IMR-90 (cell line): ENCODE measurements at regions not wholly inside any gene's neighbourhood (a gene's known extent, or its start where the extent isn't known, plus 50 kb on each side); places are given as distances from the start of the nearest gene placed in this dataset.

Experiments used
- ATAC-seq: fragments of 200-7000 bp; cut with Tn5 transposase; 2 replicates; pipeline ENCODE4 v1.9.1; 2020; ENCODE audit warnings: low read depth, mild to moderate bottlenecking, moderate library complexity
- BruUV-seq: library from RNA; stranded (reverse); fragments of 400-500 nt; replicated peaks from 2 replicates; lab custom pipeline; 2021; lab: Mats Ljungman, UMichigan
- CTCF ChIA-PET: fragments of 300-600 bp; formaldehyde crosslinking; extraction: SDS; loops from one replicate; lab custom pipeline; 2021; ENCODE audit warnings: antibody characterized with exemption; lab: Yijun Ruan, JAX
- POLR2A ChIA-PET: fragments of 300-600 bp; sonication (Branson Sonifier 250); formaldehyde crosslinking; loops from one replicate; lab custom pipeline; 2022; ENCODE audit warnings: antibody characterized with exemption; ENCODE audit not compliant: unreplicated experiment; lab: Charles Lee
- DNase-seq: peaks from one replicate; pipeline ENCODE4 v3.0.0; 2013
- H2AFZ ChIP-seq: replicated peaks from 2 replicates; pipeline ENCODE3; 2013; ENCODE audit warnings: low read length, mild to moderate bottlenecking; ENCODE audit not compliant: poor library complexity
- H2AK5ac ChIP-seq: 2 replicates; pipeline ENCODE4 v1.6.1; 2013; ENCODE audit warnings: low read depth, low read length, inconsistent platforms
- H2AK9ac ChIP-seq: replicated peaks from 2 replicates; pipeline ENCODE3; 2013; ENCODE audit warnings: mild to moderate bottlenecking, low read depth, low read length, moderate library complexity; ENCODE audit not compliant: poor library complexity
- H2BK120ac ChIP-seq: 2 replicates; pipeline ENCODE4 v1.6.1; 2013; ENCODE audit warnings: low read depth, low read length, inconsistent platforms
- H2BK15ac ChIP-seq: 3 replicates; pipeline ENCODE4 v1.6.1; 2013; ENCODE audit warnings: low read depth, low read length, inconsistent platforms
- H2BK20ac ChIP-seq: 2 replicates; pipeline ENCODE4 v1.6.1; 2013; ENCODE audit warnings: low read depth, mild to moderate bottlenecking, inconsistent platforms, low read length, moderate library complexity
- H2BK5ac ChIP-seq: 2 replicates; pipeline ENCODE4 v1.6.1; 2013; ENCODE audit warnings: mild to moderate bottlenecking, low read depth, low read length, inconsistent platforms; ENCODE audit not compliant: poor library complexity, severe bottlenecking
- H3K14ac ChIP-seq: replicated peaks from 2 replicates; pipeline ENCODE4 v1.6.1; 2013; ENCODE audit warnings: low read depth, low read length, inconsistent platforms
- H3K18ac ChIP-seq: 2 replicates; pipeline ENCODE4 v1.6.1; 2013; ENCODE audit warnings: low read depth, low read length, control low read depth
- H3K23ac ChIP-seq: 2 replicates; pipeline ENCODE4 v1.6.1; 2013; ENCODE audit warnings: low read depth, low read length, inconsistent platforms
- H3K27ac ChIP-seq: 2 replicates; pipeline ENCODE4 v1.5.1; 2013; ENCODE audit warnings: mild to moderate bottlenecking, control low read depth, low read length; ENCODE audit not compliant: insufficient read depth
- H3K27me3 ChIP-seq: 2 replicates; pipeline ENCODE4 v1.6.1; 2013; ENCODE audit warnings: low read length; ENCODE audit not compliant: control insufficient read depth, insufficient read depth
- H3K36me3 ChIP-seq: 2 replicates; pipeline ENCODE4 v1.6.1; 2013; ENCODE audit warnings: low read length, mixed read lengths; ENCODE audit not compliant: control insufficient read depth, insufficient read depth
- H3K4ac ChIP-seq: 2 replicates; pipeline ENCODE4 v1.6.1; 2013; ENCODE audit warnings: low read depth, low read length, inconsistent platforms
- H3K4me1 ChIP-seq: 2 replicates; pipeline ENCODE4 v1.6.1; 2013; ENCODE audit warnings: low read length, mixed read lengths; ENCODE audit not compliant: control insufficient read depth, insufficient read depth
- H3K4me2 ChIP-seq: 2 replicates; pipeline ENCODE4 v1.6.1; 2013; ENCODE audit warnings: low read depth, mild to moderate bottlenecking, control low read depth, low read length, moderate library complexity
- H3K4me3 ChIP-seq: 2 replicates; pipeline ENCODE4 v1.5.1; 2013; ENCODE audit warnings: low read depth, mild to moderate bottlenecking, control low read depth, low read length, moderate library complexity; ENCODE audit not compliant: insufficient read depth
- H3K56ac ChIP-seq: 2 replicates; pipeline ENCODE4 v1.6.1; 2013; ENCODE audit warnings: low read length, inconsistent platforms; ENCODE audit not compliant: insufficient read depth; ENCODE audit errors: extremely low read depth
- H3K79me1 ChIP-seq, 2 experiments: 2 replicates each; pipeline ENCODE4 v1.6.1; 2013; ENCODE audit warnings: low read length in 2 of 2, inconsistent platforms in 1 of 2, low read depth in 1 of 2
- H3K9ac ChIP-seq: 2 replicates; pipeline ENCODE4 v1.6.1; 2013; ENCODE audit warnings: low read depth, low read length, control low read depth
- H3K9me1 ChIP-seq: 2 replicates; pipeline ENCODE4 v1.6.1; 2013; ENCODE audit warnings: low read length, inconsistent platforms; ENCODE audit not compliant: insufficient read depth
- H3K9me3 ChIP-seq: 2 replicates; pipeline ENCODE4 v1.6.1; 2013; ENCODE audit warnings: low read length; ENCODE audit not compliant: control insufficient read depth, insufficient read depth
- H4K20me1 ChIP-seq: 2 replicates; pipeline ENCODE4 v1.6.1; 2013; ENCODE audit warnings: low read length, inconsistent platforms; ENCODE audit not compliant: insufficient read depth
- H4K5ac ChIP-seq: 2 replicates; pipeline ENCODE4 v1.6.1; 2013; ENCODE audit warnings: mild to moderate bottlenecking, low read depth, low read length, control low read depth
- H4K8ac ChIP-seq, 2 experiments: 2 replicates each; pipeline ENCODE4 v1.6.1; 2013; ENCODE audit warnings: low read depth in 2 of 2, low read length in 2 of 2, control low read depth in 1 of 2, inconsistent platforms in 1 of 2
- H4K91ac ChIP-seq: 2 replicates; pipeline ENCODE4 v1.6.1; 2013; ENCODE audit warnings: low read depth, low read length, inconsistent platforms; ENCODE audit not compliant: insufficient read depth
- CEBPB ChIP-seq: IDR thresholded peaks from 2 replicates; pipeline ENCODE4 v1.6.1; 2012; ENCODE audit warnings: low read depth, low read length, improper control_type of control experiment
- CHD1 ChIP-seq: IDR thresholded peaks from 2 replicates; pipeline ENCODE4 v1.6.1; 2012; ENCODE audit warnings: low read depth, low read length, improper control_type of control experiment
- ELK1 ChIP-seq: fragments of 150-350 bp; IDR thresholded peaks from 2 replicates; pipeline ENCODE4 v1.6.1; 2016; ENCODE audit warnings: low read depth, mild to moderate bottlenecking, low read length, moderate library complexity, borderline replicate concordance
- FOS ChIP-seq: fragments of 150-350 bp; IDR thresholded peaks from 2 replicates; pipeline ENCODE4 v1.6.1; 2016; ENCODE audit warnings: low read depth, low read length
- MAFK ChIP-seq: IDR thresholded peaks from 2 replicates; pipeline ENCODE4 v1.6.1; 2012; ENCODE audit warnings: low read depth, low read length, improper control_type of control experiment
- MAZ ChIP-seq: IDR thresholded peaks from 2 replicates; pipeline ENCODE4 v1.6.1; 2012; ENCODE audit warnings: low read depth, mild to moderate bottlenecking, low read length, improper control_type of control experiment, moderate library complexity, borderline replicate concordance
- MXI1 ChIP-seq: IDR thresholded peaks from 2 replicates; pipeline ENCODE4 v1.6.1; 2012; ENCODE audit warnings: low read depth, mild to moderate bottlenecking, low read length, moderate library complexity, borderline replicate concordance
- NFE2L2 ChIP-seq: fragments of 150-350 bp; IDR thresholded peaks from 2 replicates; pipeline ENCODE4 v1.6.1; 2016; ENCODE audit warnings: low read depth, mild to moderate bottlenecking, low read length
- RCOR1 ChIP-seq: IDR thresholded peaks from 2 replicates; pipeline ENCODE4 v1.6.1; 2012; ENCODE audit warnings: mild to moderate bottlenecking, low read length, improper control_type of control experiment; ENCODE audit not compliant: insufficient replicate concordance
- SMC3 ChIP-seq: fragments of 150-350 bp; IDR thresholded peaks from 2 replicates; pipeline ENCODE4 v1.6.1; 2016; ENCODE audit warnings: low read depth, mild to moderate bottlenecking, antibody characterized with exemption, low read length, moderate library complexity
- WGBS, 2 experiments: methylation state at CpG; one replicate each; pipeline versions ENCODE4 v1.1.5 to v1.1.7; 2013; ENCODE audit warnings: missing lambda C conversion rate in 2 of 2; ENCODE audit not compliant: insufficient read length in 1 of 2; ENCODE audit errors: extremely low coverage in 2 of 2; 5-methylcytosine and 5-hydroxymethylcytosine counted together
- dilution Hi-C: fragments of 300-500 bp; cut with HindIII; formaldehyde crosslinking; loops from one replicate; pipeline ENCODE4 v1.14.3; 2018; ENCODE audit warnings: low sequenced_read_pairs; ENCODE audit not compliant: unreplicated experiment
- in situ Hi-C: fragments of 300-500 bp; cut with MboI; formaldehyde crosslinking; loops from 3 replicates; pipeline ENCODE4 v1.14.3; 2019; ENCODE audit warnings: low sequenced_read_pairs, inconsistent platforms, mixed read lengths
- intact Hi-C: fragments of 100-400 bp; cut with micrococcal nuclease; formaldehyde crosslinking; loops from 2 replicates; pipeline ENCODE4 v1.10.0; 2022
- TF ChIP-seq, protein P1 (sequence below): fragments of 150-350 bp; IDR thresholded peaks from 2 replicates; pipeline ENCODE4 v1.6.1; 2017; ENCODE audit warnings: mild to moderate bottlenecking, antibody characterized with exemption, low read length, low read depth

- no peaks in the 10 kb centered on the region for H3K4me1 ChIP-seq
- intact Hi-C loops (loop anchor here (1.0 kb wide), 1 partner anchor 9 kb away; no protein-coding TSS in a partner anchor), in situ Hi-C loops (no loop called here), dilution Hi-C loops (no loop called here)
- no TSS peak for BruUV-seq
- no peak overlapping the region for H2AK9ac ChIP-seq
- H3K9ac ChIP-seq = no peak overlapping the region
- no peak overlapping the region for H3K4ac ChIP-seq
- H2BK5ac ChIP-seq = no peak overlapping the region
- TF ChIP-seq NFE2L2 (no peak), RCOR1 (no peak), MAZ (no peak), SMC3 (no peak), ELK1 (no peak), CHD1 (no peak), FOS (no peak), MAFK (no peak), CEBPB (no peak), MXI1 (no peak)
- TF ChIP-seq, protein P1, sequence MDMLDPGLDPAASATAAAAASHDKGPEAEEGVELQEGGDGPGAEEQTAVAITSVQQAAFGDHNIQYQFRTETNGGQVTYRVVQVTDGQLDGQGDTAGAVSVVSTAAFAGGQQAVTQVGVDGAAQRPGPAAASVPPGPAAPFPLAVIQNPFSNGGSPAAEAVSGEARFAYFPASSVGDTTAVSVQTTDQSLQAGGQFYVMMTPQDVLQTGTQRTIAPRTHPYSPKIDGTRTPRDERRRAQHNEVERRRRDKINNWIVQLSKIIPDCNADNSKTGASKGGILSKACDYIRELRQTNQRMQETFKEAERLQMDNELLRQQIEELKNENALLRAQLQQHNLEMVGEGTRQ = no peak
- H3K4me2 ChIP-seq = no peak overlapping the region
- no peak for DNase-seq
- no peak for ATAC-seq
- no peaks in the 10 kb centered on the region for H3K36me3 ChIP-seq
- H4K8ac ChIP-seq = no peak overlapping the region
- H4K20me1 ChIP-seq = no peaks in the 10 kb centered on the region
- CTCF ChIA-PET = no interaction called here
- H2AK5ac ChIP-seq = no peak overlapping the region
- H3K56ac ChIP-seq = no peak overlapping the region
- no peak overlapping the region for H3K4me3 ChIP-seq
- WGBS, 2 experiments = no CpG with 5 or more reads among the region's 3 CpGs
- H4K5ac ChIP-seq = no peak overlapping the region
- H2BK120ac ChIP-seq = no peak overlapping the region
- H3K27me3 ChIP-seq = no peaks in the 10 kb centered on the region
- POLR2A ChIA-PET = no interaction called here
- no peak overlapping the region for H2AFZ ChIP-seq
- H2BK20ac ChIP-seq = no peak overlapping the region
- no peak overlapping the region for H2BK15ac ChIP-seq
- no peak overlapping the region for H3K18ac ChIP-seq
- H3K9me1 ChIP-seq = no peaks in the 10 kb centered on the region; the same call in 1 of the 2 replicates
- no peak overlapping the region for H3K27ac ChIP-seq
- H3K23ac ChIP-seq = no peak overlapping the region
- H4K91ac ChIP-seq = no peak overlapping the region
- H3K14ac ChIP-seq = no peak overlapping the region
- H3K79me1 ChIP-seq = no peaks in the 10 kb centered on the region
- H3K9me3 ChIP-seq = no peaks in the 10 kb centered on the region
Measured at GRCh38 chr3:70813311-70813710, 500.9 kb upstream of the MDFIC2 start.
